GM12892 (cell line): ENCODE measurements at regions not wholly inside any gene's neighbourhood (a gene's known extent, or its start where the extent isn't known, plus 50 kb on each side); places are given as distances from the start of the nearest gene placed in this dataset.

Experiments used
- POLR2A ChIP-seq: IDR thresholded peaks from 2 replicates; pipeline ENCODE4 v1.6.1; 2011; ENCODE audit warnings: low read depth, low read length, control low read depth
- POLR2AphosphoS5 ChIP-seq: IDR thresholded peaks from 2 replicates; pipeline ENCODE4 v1.6.1; 2011; ENCODE audit warnings: low read depth, low read length, control low read depth
- TAF1 ChIP-seq: IDR thresholded peaks from 2 replicates; pipeline ENCODE4 v1.6.1; 2011; ENCODE audit warnings: low read depth, mild to moderate bottlenecking, control low read depth, low read length, borderline replicate concordance

GRCh38 chr1:168452329-168452728 lies 91.5 kb downstream of the XCL2 start:
- no peak for TF ChIP-seq TAF1
- no peak for TF ChIP-seq POLR2A
- TF ChIP-seq POLR2AphosphoS5: no peak
